ENCODE measurements at regions not wholly inside any gene's neighbourhood (a gene's known extent, or its start where the extent isn't known, plus 50 kb on each side); places are given as distances from the start of the nearest gene placed in this dataset.

DNA sequence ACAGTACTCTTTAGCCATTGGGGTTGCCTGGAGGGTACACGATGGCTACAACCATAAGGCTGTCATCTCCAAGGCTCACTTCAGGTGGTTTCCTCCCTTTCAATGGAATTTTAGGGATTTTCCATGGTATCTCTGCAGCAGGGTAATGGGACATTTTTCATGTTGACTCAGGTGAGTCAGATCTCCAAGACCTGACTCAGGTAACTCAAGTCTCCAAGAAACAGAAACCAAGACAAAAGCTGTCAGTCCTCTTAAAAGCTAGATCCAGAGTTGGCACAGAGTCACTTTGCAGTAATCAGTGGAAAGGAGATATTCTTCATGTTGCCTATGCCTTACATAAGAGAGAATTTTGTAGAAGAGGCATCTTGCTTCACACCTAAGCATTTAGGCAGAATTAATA, 375.8 kb upstream of the ARPP21 start:
- TF ChIP-seq CTCF (conservative IDR thresholded peaks at IDR 0.05) (no peak), ZFX (IDR thresholded peaks at IDR 0.05) (no peak)
